Heart left ventricle (tissue), 13 donors: ENCODE measurements at regions not wholly inside any gene's neighbourhood (a gene's known extent, or its start where the extent isn't known, plus 50 kb on each side); places are given as distances from the start of the nearest gene placed in this dataset.

Experiments
- POLR2A ChIP-seq, 2 donors: fragments of 450-650 bp; IDR thresholded peaks; one replicate each; pipeline ENCODE4 v1.6.1; 2017; ENCODE audit warnings: antibody characterized with exemption in 2 of 2, mild to moderate bottlenecking in 2 of 2, moderate library complexity in 2 of 2
- TF ChIP-seq, protein P1 (sequence below), 12 donors: fragments of 200-600 bp; sonication (generic) in 4 of 12; IDR thresholded peaks; one replicate each; pipeline versions ENCODE4 v1.5.0 to v1.8.0; 2018 to 2022; ENCODE audit warnings: antibody characterized with exemption in 12 of 12, mild to moderate bottlenecking in 5 of 12
- donor health status: ischemic (EF 13 %, LVEDD 7.1; RV severe dilation, severe dysfunction).
- donor health status: DM: no; HTN: yes; CAD: no.
- donor health status: DM: no; HTN: no; CAD: no.
- donor health status: ischemic (EF 25% LVEDD 6.9; RV normal size, moderate dysfunction).
- donor health status: ischemic (EF 25% LVEDD 5.7; RV mildly dilated, moderate dysfunction).
- donor health status: ischemic (EF 35%, LVEDD 5.7; RV mildly dilated, moderate dysfunction).
- donor health status: nonischemic (EF 11% LVEDD 7.7; RV severe dilation, severe dysfunction).
- donor health status: DM: yes; HTN: yes; CAD: no.
- donor health status: PGD.
- donor health status: ischemic (EF 29% LVEDD 5.4; RV normal size, mild dysfunction).
- donor health status: nonischemic (EF 23%, LVEDD 6.1; RV moderate dilation, normal function).

DNA sequence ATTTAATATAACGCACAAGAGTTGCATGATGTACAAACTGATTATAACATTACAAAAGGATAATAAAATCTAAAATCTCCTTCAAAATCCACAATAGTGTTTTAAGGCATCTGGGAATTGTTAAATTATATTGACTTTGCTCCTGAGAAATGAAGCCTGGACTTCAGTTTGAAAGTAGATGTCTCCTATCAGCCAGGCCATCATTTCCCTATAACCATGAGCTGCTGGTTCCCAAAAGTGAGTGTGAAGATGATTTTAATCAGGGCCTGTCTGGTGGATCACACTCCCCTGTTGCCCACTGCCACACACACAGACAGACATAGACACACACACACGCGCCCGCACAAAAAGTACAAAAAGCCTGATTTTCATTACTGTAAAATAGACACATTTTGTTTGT, 480.7 kb downstream of the RPS29 start:
- TF ChIP-seq, protein P1, sequence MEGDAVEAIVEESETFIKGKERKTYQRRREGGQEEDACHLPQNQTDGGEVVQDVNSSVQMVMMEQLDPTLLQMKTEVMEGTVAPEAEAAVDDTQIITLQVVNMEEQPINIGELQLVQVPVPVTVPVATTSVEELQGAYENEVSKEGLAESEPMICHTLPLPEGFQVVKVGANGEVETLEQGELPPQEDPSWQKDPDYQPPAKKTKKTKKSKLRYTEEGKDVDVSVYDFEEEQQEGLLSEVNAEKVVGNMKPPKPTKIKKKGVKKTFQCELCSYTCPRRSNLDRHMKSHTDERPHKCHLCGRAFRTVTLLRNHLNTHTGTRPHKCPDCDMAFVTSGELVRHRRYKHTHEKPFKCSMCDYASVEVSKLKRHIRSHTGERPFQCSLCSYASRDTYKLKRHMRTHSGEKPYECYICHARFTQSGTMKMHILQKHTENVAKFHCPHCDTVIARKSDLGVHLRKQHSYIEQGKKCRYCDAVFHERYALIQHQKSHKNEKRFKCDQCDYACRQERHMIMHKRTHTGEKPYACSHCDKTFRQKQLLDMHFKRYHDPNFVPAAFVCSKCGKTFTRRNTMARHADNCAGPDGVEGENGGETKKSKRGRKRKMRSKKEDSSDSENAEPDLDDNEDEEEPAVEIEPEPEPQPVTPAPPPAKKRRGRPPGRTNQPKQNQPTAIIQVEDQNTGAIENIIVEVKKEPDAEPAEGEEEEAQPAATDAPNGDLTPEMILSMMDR (IDR thresholded peaks at IDR 0.05): no peak
- TF ChIP-seq POLR2A (IDR thresholded peaks at IDR 0.05): no peak
